ENCODE measurements at regions not wholly inside any gene's neighbourhood (a gene's known extent, or its start where the extent isn't known, plus 50 kb on each side); places are given as distances from the start of the nearest gene placed in this dataset.
"Not testable (repeated sequence)": the region's sequence is repeated elsewhere in the genome, so short reads cannot be mapped to it uniquely, and the experiment has no call there.

DNA sequence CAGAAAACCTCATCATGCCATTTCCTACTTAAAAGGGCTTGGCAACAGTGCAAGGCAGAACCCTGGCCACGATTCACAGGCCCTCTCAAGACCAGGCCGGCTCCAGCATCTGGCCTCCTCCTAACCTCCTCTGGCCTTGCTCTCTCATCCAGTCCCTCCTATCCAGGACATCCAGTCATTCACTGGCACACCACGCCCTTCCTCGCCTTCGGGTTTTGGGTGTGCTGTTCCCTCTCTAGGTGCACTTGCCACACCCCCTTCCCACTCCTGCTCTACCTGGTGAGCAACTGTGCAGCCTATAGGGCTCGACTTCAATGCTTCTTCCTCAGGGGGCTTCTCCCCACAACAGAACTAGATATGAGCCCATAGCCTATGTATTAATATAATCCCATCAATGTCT is 317.1 kb downstream of the ARRDC4 start:
- H3K27me3 Mint-ChIP-seq = peaks cover 21% of the 10 kb centered on the region
- H3K4me1 Mint-ChIP-seq = no peaks in the 10 kb centered on the region
- no peaks in the 10 kb centered on the region for H3K9me3 Mint-ChIP-seq
- H3K27ac Mint-ChIP-seq = no peak overlapping the region
- H3K36me3 Mint-ChIP-seq (ENCODE audit: low read depth) = no peaks in the 10 kb centered on the region
- no peak for ATAC-seq (replicated peaks)
- H3K4me3 Mint-ChIP-seq = no peak overlapping the region

DNA sequence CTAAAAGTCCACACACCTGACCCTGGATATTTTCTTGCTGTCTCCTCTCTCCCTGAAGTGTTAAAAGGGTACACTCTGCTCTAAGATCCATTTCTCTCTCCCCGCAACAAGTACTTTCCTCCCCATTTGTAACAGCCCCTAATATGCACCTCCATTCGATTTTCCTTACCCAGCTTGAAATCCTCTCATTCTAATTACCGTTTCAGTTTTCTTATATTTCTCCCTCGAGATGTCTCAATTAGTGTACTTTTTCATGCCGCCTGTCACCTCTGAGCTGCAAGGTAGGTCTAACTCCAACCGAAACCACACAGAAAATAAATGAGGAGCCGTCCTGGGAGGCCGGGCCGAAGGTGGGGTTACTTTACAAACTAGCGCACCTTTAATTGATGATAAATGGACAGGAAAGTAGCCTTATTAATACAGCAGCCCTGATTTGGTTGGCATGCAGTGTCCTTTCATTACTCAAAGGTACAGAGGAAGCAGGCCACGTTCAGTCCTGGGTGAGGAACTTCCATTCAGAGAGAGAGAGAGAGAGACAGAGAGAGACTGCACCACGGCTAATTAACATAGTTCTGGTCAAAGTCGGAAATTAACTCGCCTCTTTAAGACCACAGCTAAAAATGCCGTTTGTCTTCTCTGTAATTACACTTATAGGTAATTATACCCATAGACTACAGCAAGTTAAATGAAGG is 319.9 kb downstream of the ARRDC4 start:
- Mint-ChIP-seq H3K9me3 (no peaks in the 10 kb centered on the region), H3K27me3 (peaks cover 13% of the 10 kb centered on the region), H3K4me3 (no peak overlapping the region), H3K4me1 (no peaks in the 10 kb centered on the region), H3K27ac (no peak overlapping the region), H3K36me3 (ENCODE audit: low read depth) (no peaks in the 10 kb centered on the region)
- ATAC-seq (replicated peaks) = no peak

DNA sequence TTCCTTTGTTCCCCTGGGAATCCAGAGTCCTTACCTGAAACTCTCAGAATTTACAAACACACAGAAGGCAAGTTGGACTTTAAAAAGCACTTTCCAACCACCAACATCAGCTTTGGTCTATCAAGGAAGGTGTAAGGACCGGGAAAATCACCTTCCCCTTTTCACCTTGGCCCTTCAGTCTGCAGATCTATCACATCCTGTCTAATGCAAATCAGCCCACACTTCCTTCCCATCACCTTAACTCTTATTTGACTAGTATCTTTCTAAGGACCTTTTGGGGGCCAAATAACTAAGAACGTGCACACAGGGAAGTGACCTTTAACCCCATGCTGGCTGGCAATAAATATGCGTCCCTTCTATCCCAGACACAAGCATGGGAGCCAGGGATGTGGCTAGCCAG is 320.6 kb downstream of the ARRDC4 start:
- no peaks in the 10 kb centered on the region for H3K4me1 Mint-ChIP-seq

DNA sequence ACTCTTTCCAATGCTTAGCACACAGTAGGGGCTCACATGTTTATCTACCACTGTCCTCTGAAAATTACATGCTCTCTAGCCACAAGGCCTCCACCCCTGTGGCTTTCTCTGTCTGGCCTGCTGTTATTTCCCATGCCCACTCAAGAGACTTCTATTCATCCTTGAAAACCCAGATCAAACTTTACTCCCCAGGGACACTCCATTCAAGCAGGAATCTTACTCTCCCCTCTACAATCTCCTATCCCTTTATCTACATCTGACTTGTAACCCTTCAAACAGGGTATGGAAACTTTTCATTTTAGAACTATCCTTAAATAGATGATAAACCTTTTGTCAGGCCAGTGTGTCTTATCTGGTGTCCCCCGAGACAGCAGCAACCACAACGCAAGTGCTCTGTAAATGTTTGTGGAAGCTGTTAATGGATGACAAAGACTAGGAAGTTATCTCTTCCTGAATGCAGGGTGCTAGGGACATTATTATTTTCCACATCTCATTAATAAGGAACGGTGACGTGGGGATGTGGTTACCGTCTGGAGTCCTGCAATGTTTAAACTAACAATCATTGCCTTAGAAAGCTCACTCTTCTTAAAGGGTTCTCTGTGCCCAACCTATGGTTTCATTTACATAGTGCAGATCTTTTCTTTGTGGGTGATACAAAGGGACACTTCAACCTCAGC is 322.3 kb downstream of the ARRDC4 start:
- peaks cover 10% of the 10 kb centered on the region for H3K27me3 Mint-ChIP-seq
- H3K4me1 Mint-ChIP-seq = no peaks in the 10 kb centered on the region
- H3K9me3 Mint-ChIP-seq = no peaks in the 10 kb centered on the region
- H3K36me3 Mint-ChIP-seq (ENCODE audit: low read depth) = no peaks in the 10 kb centered on the region
- H3K27ac Mint-ChIP-seq = no peak overlapping the region
- no peak overlapping the region for H3K4me3 Mint-ChIP-seq
- no peak for ATAC-seq (replicated peaks)

More for the DNA sequence above, 320.6 kb downstream of the ARRDC4 start:
- Mint-ChIP-seq H3K9me3 (no peaks in the 10 kb centered on the region), H3K4me3 (no peak overlapping the region), H3K36me3 (ENCODE audit: low read depth) (no peaks in the 10 kb centered on the region), H3K27me3 (peaks cover 13% of the 10 kb centered on the region), H3K27ac (no peak overlapping the region)
- ATAC-seq (replicated peaks) = no peak

DNA sequence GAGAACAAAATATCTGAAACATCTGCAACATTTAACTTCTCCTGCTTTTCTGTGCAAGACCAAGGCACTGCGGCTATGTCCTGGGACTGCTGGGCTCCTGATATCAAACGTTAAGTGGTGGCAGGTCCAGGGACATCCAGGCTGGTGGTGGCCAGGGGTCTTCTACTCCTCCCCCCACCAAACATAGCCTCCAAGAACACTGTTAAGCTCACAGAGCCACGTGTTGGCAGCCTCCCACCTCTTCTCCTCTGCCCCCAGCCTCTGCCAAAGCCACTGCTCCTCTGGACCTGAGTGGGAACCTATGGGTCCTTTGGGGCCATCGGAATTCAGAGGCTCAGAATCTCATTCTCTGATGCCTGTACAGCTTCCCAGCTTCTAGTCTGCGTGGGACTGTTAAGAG is 325.7 kb downstream of the ARRDC4 start:
- H3K27me3 Mint-ChIP-seq = peaks cover 15% of the 10 kb centered on the region
- no peaks in the 10 kb centered on the region for H3K36me3 Mint-ChIP-seq (ENCODE audit: low read depth)
- H3K27ac Mint-ChIP-seq = no peak overlapping the region
- no peaks in the 10 kb centered on the region for H3K4me1 Mint-ChIP-seq
- H3K9me3 Mint-ChIP-seq = no peaks in the 10 kb centered on the region
- ATAC-seq (replicated peaks) = no peak
- no peak overlapping the region for H3K4me3 Mint-ChIP-seq

DNA sequence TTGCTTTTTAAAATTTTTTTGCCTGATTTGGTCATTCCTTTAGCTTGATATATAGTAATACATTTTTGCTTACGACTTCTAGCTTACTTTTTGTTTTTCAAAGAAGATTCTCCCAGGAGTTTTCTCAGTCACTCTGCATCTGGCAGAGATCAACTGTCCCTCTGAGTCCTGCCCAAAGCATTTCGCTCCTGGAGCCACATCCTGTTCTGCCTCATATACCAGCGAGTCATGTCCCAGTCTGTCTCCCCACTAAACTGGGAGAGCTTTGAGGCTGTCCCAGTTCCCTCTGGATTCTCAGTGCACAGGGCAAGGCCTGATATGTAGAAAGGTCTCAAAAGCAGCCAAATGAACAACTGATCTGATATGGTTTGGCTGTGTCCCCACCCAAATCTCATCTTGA is 326.3 kb downstream of the ARRDC4 start:
- no peak overlapping the region for H3K4me3 Mint-ChIP-seq
- no peak for ATAC-seq (replicated peaks)
- no peaks in the 10 kb centered on the region for H3K36me3 Mint-ChIP-seq (ENCODE audit: low read depth)
- H3K4me1 Mint-ChIP-seq = no peaks in the 10 kb centered on the region
- H3K27ac Mint-ChIP-seq = no peak overlapping the region
- peaks cover 15% of the 10 kb centered on the region for H3K27me3 Mint-ChIP-seq
- no peaks in the 10 kb centered on the region for H3K9me3 Mint-ChIP-seq

DNA sequence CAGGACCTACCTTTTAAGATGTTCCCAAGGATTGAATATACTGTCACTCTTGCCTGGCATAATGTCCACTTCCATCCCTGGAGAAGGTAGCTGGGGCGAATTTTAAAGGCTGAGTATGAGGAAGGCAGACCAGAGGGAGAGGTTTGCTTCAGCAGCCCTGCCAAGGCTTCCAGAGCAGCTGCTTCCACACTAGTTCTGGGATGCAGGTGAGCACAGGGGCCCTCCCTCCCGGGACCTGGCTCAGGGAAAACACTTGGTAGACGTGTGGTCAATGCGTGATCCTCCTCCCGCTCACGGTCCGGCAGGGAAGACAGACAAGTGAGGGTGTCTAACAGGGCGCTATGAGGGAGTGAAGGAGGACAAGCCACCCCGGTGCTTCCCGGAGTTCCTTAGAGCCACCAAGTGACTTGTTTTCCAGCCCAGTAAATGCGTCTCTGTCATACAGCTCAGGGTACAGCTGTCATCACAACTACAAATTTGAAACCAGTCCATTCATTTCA is 327.6 kb downstream of the ARRDC4 start:
- Mint-ChIP-seq H3K4me1 (no peaks in the 10 kb centered on the region), H3K4me3 (no peak overlapping the region), H3K36me3 (ENCODE audit: low read depth) (no peaks in the 10 kb centered on the region), H3K9me3 (no peaks in the 10 kb centered on the region), H3K27me3 (peaks cover 12% of the 10 kb centered on the region), H3K27ac (no peak overlapping the region)
- no peak for ATAC-seq (replicated peaks)

DNA sequence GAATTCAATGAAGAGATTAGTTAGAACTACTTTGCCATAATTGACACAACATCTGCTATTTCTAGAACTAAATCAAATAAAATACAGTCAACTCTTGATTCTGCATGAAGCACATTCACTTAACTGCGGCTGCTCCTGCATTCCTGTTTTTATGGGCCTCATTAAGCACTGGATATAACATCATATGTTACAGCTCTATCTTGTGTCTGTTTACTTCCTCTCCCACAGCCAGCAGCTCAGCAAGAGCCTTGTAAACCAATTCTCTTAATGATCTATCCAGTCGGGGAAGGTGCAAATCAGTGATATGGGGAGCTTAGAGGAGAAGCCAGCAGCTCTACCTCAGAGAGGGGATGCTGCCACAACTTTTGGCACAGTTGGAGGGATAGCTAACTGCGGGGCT is 329.2 kb downstream of the ARRDC4 start:
- no peak for ATAC-seq (replicated peaks)
- Mint-ChIP-seq H3K36me3 (ENCODE audit: low read depth) (no peaks in the 10 kb centered on the region), H3K27me3 (peaks cover 15% of the 10 kb centered on the region), H3K4me3 (no peak overlapping the region), H3K9me3 (no peaks in the 10 kb centered on the region), H3K4me1 (no peaks in the 10 kb centered on the region), H3K27ac (no peak overlapping the region)

DNA sequence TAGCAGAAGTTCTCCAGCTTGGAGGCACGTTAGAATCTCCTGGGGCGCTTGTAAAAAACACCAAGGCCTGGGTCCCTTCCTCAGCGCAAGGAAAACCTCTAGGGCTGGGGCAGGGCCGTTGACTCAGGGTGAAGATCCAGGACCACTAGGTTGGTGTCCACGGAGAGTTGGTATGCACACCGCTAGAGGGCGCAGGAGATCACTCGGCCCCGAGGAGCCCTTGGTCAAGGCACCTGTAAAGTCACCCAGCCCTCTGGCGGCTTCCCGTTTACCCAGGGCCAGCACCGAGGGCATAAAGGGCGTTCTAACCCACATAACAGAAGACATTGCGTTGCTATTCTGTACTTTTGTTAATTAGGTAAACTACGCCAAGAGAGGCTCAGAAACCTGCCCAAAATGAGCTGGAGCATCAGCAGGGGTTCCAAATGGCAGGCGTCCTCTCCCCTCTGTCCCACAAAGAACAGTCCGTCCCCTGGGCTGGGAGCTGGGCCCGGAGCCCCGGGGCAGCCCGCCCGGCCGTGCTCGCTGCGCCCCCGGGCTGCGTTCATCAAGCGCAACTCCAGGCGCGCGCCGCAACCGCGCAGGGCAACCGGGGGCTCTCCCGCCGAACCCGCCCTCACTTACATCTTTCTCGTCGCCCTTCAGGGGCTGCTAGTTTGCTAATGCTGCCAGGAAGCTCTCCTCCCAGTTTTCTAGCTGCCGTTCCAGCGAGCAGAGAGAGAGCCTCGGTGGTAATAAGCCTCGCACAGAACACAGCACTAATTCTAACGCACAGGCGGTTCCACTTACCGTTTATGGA is 332.1 kb downstream of the ARRDC4 start:
- peak; percentile 54 for ATAC-seq (replicated peaks)
- Mint-ChIP-seq H3K27ac (no peak overlapping the region), H3K4me3 (no peak overlapping the region), H3K27me3 (peaks cover 12% of the 10 kb centered on the region), H3K4me1 (no peaks in the 10 kb centered on the region), H3K9me3 (no peaks in the 10 kb centered on the region), H3K36me3 (ENCODE audit: low read depth) (no peaks in the 10 kb centered on the region)

DNA sequence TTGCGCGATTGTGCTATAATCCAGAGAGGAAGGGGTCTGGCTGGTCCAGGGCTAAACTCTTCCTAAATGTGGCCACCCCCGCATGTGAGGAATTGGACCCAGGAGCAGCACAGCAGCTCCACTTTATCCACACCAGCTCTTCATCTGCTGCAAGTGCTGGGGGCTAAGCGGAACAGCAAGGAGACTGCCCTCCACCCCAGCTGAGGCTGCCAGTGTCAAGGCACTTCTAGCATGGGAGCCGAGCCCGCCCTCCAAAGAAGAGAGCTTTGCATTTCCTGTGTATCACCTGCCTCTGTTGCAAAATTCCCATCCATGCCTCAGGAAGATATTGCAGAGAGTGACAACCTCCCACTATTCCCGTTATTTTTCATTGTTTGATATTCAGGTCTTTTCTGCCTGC is 333.6 kb downstream of the ARRDC4 start:
- Mint-ChIP-seq H3K9me3 (no peaks in the 10 kb centered on the region), H3K36me3 (ENCODE audit: low read depth) (no peaks in the 10 kb centered on the region), H3K27ac (no peak overlapping the region), H3K4me1 (no peaks in the 10 kb centered on the region), H3K4me3 (no peak overlapping the region), H3K27me3 (peaks cover 17% of the 10 kb centered on the region)
- no peak for ATAC-seq (replicated peaks)

DNA sequence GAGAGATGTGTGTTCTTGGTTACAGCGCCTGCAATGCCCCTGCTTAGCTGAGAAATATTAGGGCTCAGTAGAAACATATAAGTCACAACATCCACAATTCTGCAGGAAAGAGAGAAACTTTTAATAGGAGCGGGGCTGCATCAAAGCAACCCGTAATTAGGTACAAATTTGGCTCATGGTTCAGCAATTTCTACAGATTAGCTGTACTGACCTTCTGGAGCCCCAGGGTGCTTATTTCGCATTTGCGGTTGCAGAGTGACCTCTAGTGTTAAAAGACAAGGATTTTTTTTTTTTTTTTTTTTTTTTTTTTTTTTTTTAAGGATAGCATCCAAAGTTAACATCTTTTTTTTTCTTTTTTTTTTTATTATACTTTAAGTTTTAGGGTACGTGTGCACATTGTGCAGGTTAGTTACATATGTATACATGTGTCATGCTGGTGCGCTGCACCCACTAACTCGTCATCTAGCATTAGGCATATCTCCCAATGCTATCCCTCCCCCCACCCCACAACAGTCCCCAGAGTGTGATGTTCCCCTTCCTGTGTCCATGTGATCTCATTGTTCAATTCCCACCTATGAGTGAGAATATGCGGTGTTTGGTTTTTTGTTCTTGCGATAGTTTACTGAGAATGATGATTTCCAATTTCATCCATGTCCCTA is 334.7 kb downstream of the ARRDC4 start:
- ATAC-seq (replicated peaks); H3K4me1 Mint-ChIP-seq; H3K9me3 Mint-ChIP-seq; H3K36me3 Mint-ChIP-seq (ENCODE audit: low read depth); H3K4me3 Mint-ChIP-seq; H3K27ac Mint-ChIP-seq: not testable (repeated sequence)
- H3K27me3 Mint-ChIP-seq = peaks cover 16% of the 10 kb centered on the region

DNA sequence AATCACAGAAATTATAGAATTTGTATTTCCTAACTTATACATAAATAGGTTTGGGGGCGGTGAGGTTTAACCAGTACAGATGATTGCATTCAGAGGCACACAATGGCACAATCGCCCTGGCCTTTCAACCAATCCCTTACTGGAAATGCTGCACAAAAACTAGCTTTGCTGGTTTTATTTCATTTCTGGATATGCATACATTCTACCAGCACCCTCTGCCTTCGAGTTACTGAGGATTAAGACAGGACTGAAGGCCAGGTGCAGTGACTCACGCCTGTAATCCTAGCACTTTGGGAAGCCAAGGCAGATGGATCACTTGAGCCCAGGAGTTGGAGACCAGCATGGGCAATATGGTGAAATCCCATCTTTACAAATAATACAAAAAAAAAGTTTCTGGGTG is 336.1 kb downstream of the ARRDC4 start:
- Mint-ChIP-seq H3K27me3 (peaks cover 19% of the 10 kb centered on the region), H3K36me3 (ENCODE audit: low read depth) (no peaks in the 10 kb centered on the region), H3K4me3 (no peak overlapping the region), H3K9me3 (no peaks in the 10 kb centered on the region), H3K4me1 (no peaks in the 10 kb centered on the region), H3K27ac (no peak overlapping the region)
- no peak for ATAC-seq (replicated peaks)

DNA sequence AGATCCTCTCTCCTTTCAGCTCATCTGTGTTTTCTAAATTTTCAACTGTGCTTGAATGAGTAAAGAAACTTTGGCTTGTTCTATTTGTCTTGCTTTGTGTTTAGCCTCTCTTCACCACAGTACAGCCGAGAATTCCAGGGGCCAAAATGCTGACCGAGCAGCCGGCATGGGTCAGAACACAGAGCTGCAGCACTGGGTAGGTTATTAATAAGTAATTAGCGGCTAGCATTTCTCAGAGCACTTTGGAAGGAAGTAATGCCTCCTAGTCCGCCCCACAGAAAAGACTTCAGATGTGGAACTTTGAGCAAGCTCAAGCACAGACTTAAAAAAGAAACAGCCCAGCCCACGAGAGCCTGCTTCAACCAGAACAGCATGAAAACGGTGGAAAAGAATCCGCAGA is 343.9 kb downstream of the ARRDC4 start:
- Mint-ChIP-seq H3K27me3 (peaks cover 20% of the 10 kb centered on the region), H3K4me3 (no peak overlapping the region), H3K4me1 (no peaks in the 10 kb centered on the region), H3K36me3 (ENCODE audit: low read depth) (no peaks in the 10 kb centered on the region), H3K27ac (no peak overlapping the region), H3K9me3 (no peaks in the 10 kb centered on the region)
- ATAC-seq (replicated peaks) = no peak

DNA sequence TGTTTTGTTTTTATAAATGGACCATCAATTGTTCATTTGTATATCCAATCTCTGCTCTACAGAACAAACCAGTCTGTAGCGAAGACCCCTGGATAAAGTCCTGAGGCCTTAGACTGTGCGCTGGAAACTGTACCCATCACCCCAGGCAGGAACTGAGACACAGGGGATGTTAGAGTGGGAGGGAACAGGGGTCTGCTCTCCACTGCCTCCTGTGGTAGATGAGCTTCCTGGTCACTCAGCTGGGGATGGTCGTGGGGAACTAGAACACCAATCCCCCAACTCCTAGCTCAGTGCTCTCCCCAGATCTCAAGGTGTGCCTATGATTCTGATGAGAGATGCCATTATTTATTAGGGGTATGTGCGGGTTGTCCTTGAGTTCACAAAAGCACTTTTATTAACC is 340.2 kb upstream of the IGF1R start:
- H3K4me3 Mint-ChIP-seq = no peak overlapping the region
- peaks cover 19% of the 10 kb centered on the region for H3K27me3 Mint-ChIP-seq
- H3K9me3 Mint-ChIP-seq = no peaks in the 10 kb centered on the region
- no peak for ATAC-seq (replicated peaks)
- H3K36me3 Mint-ChIP-seq (ENCODE audit: low read depth) = no peaks in the 10 kb centered on the region
- H3K4me1 Mint-ChIP-seq = no peaks in the 10 kb centered on the region
- no peak overlapping the region for H3K27ac Mint-ChIP-seq

Measured in activated T-helper 17 cell treated with anti-CD3 and anti-CD28 coated beads, Interleukin-2, amount 50 U/mL, for 72 hours (primary cell).